Upper lobe of left lung (tissue), 4 donors: ENCODE measurements at regions not wholly inside any gene's neighbourhood (a gene's known extent, or its start where the extent isn't known, plus 50 kb on each side); places are given as distances from the start of the nearest gene placed in this dataset.

Source experiments
- EP300 ChIP-seq, 4 donors: sonication (generic); formaldehyde crosslinking; IDR thresholded peaks; one replicate each; pipeline ENCODE4 v1.5.1; 2017; ENCODE audit warnings: antibody characterized with exemption in 4 of 4, control low read depth in 2 of 4
- POLR2A ChIP-seq, 4 donors: fragments of 450-650 bp; IDR thresholded peaks; one replicate each; pipeline ENCODE4 v1.5.1; 2016 to 2017; ENCODE audit warnings: antibody characterized with exemption in 4 of 4, mild to moderate bottlenecking in 2 of 4
- POLR2AphosphoS5 ChIP-seq, 2 donors: sonication (generic); formaldehyde crosslinking; IDR thresholded peaks; one replicate each; pipeline ENCODE4 v1.5.1; 2017; ENCODE audit warnings: antibody characterized with exemption in 2 of 2
- TF ChIP-seq, protein P1 (sequence below), 6 experiments: fragments of 450-650 bp in 4 of 6; fragments of 200-600 bp in 2 of 6; sonication (generic) in 2 of 6; IDR thresholded peaks; one replicate each; pipeline ENCODE4 v1.5.1; 2016 to 2019; ENCODE audit warnings: antibody characterized with exemption in 6 of 6

DNA sequence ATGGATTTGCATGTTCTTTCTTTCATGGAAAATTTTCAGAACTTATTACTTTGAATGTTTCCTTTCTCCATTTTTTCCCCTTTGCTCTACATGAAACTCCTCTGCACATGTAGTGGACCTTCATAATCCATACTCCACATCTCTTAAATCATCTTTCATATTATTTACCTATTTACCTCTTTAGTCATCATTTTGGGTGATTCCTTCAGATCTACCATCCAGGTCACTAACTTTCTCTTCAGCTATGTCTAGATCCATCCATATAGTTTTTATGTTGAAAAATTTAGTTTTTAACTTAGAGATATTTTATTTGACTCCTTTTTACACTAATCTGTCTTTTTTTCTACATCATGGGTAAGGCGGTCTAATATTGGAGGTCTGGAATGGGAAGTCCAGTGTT lies 586.6 kb downstream of the NR2F1-AS1 start:
- TF ChIP-seq EP300 (IDR thresholded peaks at IDR 0.05) (no peak), POLR2A (IDR thresholded peaks at IDR 0.05) (no peak), POLR2AphosphoS5 (IDR thresholded peaks at IDR 0.05) (no peak)
- TF ChIP-seq, protein P1, sequence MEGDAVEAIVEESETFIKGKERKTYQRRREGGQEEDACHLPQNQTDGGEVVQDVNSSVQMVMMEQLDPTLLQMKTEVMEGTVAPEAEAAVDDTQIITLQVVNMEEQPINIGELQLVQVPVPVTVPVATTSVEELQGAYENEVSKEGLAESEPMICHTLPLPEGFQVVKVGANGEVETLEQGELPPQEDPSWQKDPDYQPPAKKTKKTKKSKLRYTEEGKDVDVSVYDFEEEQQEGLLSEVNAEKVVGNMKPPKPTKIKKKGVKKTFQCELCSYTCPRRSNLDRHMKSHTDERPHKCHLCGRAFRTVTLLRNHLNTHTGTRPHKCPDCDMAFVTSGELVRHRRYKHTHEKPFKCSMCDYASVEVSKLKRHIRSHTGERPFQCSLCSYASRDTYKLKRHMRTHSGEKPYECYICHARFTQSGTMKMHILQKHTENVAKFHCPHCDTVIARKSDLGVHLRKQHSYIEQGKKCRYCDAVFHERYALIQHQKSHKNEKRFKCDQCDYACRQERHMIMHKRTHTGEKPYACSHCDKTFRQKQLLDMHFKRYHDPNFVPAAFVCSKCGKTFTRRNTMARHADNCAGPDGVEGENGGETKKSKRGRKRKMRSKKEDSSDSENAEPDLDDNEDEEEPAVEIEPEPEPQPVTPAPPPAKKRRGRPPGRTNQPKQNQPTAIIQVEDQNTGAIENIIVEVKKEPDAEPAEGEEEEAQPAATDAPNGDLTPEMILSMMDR (IDR thresholded peaks at IDR 0.05): no peak
